ENCODE measurements at regions not wholly inside any gene's neighbourhood (a gene's known extent, or its start where the extent isn't known, plus 50 kb on each side); places are given as distances from the start of the nearest gene placed in this dataset.
A peak's percentile ranks its signal among the peaks of the same experiment; 100 is the strongest.

- no peak for DNase-seq (ENCODE audit: low spot score)
Measured at GRCh38 chr2:88832992-88833389, 141.5 kb downstream of the RPIA start.

GRCh38 chr2:88834376-88834775 lies 142.9 kb downstream of the RPIA start:
- no peak for DNase-seq (ENCODE audit: low spot score)

- DNase-seq (ENCODE audit: low spot score) = no peak
Measured at GRCh38 chr2:88834866-88835265, 143.4 kb downstream of the RPIA start.

- no peak for DNase-seq (ENCODE audit: low spot score)
Measured at GRCh38 chr2:88835726-88836125, 144.3 kb downstream of the RPIA start.

- DNase-seq (ENCODE audit: low spot score) = no peak
Measured at GRCh38 chr2:88836351-88836750, 144.9 kb downstream of the RPIA start.

GRCh38 chr2:88837511-88838160 lies 146.2 kb downstream of the RPIA start:
- DNase-seq (ENCODE audit: low spot score) = no peak

GRCh38 chr2:88838165-88838635 lies 146.7 kb downstream of the RPIA start:
- no peak for DNase-seq (ENCODE audit: low spot score)

GRCh38 chr2:88841224-88841929 lies 149.9 kb downstream of the RPIA start:
- DNase-seq (ENCODE audit: low spot score) = no peak

GRCh38 chr2:88842656-88843460 lies 151.4 kb downstream of the RPIA start:
- no peak for DNase-seq (ENCODE audit: low spot score)

- no peak for DNase-seq (ENCODE audit: low spot score)
Measured at GRCh38 chr2:88843651-88844050, 152.2 kb downstream of the RPIA start.

GRCh38 chr2:88844960-88845359 lies 153.5 kb downstream of the RPIA start:
- DNase-seq (ENCODE audit: low spot score) = no peak

GRCh38 chr2:88845772-88846661 lies 154.5 kb downstream of the RPIA start:
- DNase-seq (ENCODE audit: low spot score) = no peak

GRCh38 chr2:88852753-88853402 lies 161.4 kb downstream of the RPIA start:
- no peak for DNase-seq (ENCODE audit: low spot score)

GRCh38 chr2:88853403-88853790 lies 161.9 kb downstream of the RPIA start:
- no peak for DNase-seq (ENCODE audit: low spot score)

- no peak for DNase-seq (ENCODE audit: low spot score)
Measured at GRCh38 chr2:88854528-88854927, 163.1 kb downstream of the RPIA start.

- no peak for DNase-seq (ENCODE audit: low spot score)
Measured at GRCh38 chr2:88855620-88856408, 164.3 kb downstream of the RPIA start.

GRCh38 chr2:88856409-88857135 lies 165.1 kb downstream of the RPIA start:
- DNase-seq (ENCODE audit: low spot score) = no peak

GRCh38 chr2:88857274-88857741 lies 165.8 kb downstream of the RPIA start:
- DNase-seq (ENCODE audit: low spot score) = no peak

GRCh38 chr2:88857951-88858411 lies 166.5 kb downstream of the RPIA start:
- DNase-seq (ENCODE audit: low spot score) = peak; percentile 12

Measured in H4 (cell line).